M059J (cell line): ENCODE measurements at regions not wholly inside any gene's neighbourhood (a gene's known extent, or its start where the extent isn't known, plus 50 kb on each side); places are given as distances from the start of the nearest gene placed in this dataset.

Experiments used
- DNase-seq: peaks from one replicate; pipeline ENCODE4 v3.0.0-alpha.2; 2012; ENCODE audit warnings: low read depth

- DNase-seq = no peak
Measured at GRCh38 chrX:14173873-14174272, 144.2 kb upstream of the GEMIN8 start.

GRCh38 chrX:14164828-14165227 lies 135.1 kb upstream of the GEMIN8 start:
- no peak for DNase-seq

GRCh38 chrX:14125462-14125861 lies 95.8 kb upstream of the GEMIN8 start:
- no peak for DNase-seq

GRCh38 chrX:14124562-14124961 lies 94.9 kb upstream of the GEMIN8 start:
- DNase-seq = no peak

- DNase-seq = peak; percentile 29
Measured at GRCh38 chrX:14095702-14096101, 66.0 kb upstream of the GEMIN8 start.

- DNase-seq = no peak
Measured at GRCh38 chrX:14094191-14094590, 64.5 kb upstream of the GEMIN8 start.

- DNase-seq = no peak
Measured at GRCh38 chrX:14084466-14084865, 54.8 kb upstream of the GEMIN8 start.

- no peak for DNase-seq
Measured at GRCh38 chrX:14083783-14084182, 54.1 kb upstream of the GEMIN8 start.

- no peak for DNase-seq
Measured at GRCh38 chrX:14079891-14080430, 50.3 kb upstream of the GEMIN8 start.
